ENCODE measurements at regions not wholly inside any gene's neighbourhood (a gene's known extent, or its start where the extent isn't known, plus 50 kb on each side); places are given as distances from the start of the nearest gene placed in this dataset.

GRCh38 chr5:30405821-30406220, 787.7 kb upstream of the CDH6 start:
- TF ChIP-seq CTCF (conservative IDR thresholded peaks at IDR 0.05; ENCODE audit: low read depth in 2 of 2): no peak
- no peak for TF ChIP-seq NANOG (IDR thresholded peaks at IDR 0.05; ENCODE audit: borderline replicate concordance)
- TF ChIP-seq ZNF462 (CRISPR knock-in tag; IDR thresholded peaks at IDR 0.05): no peak
- TF ChIP-seq EZH2 (IDR thresholded peaks at IDR 0.05; ENCODE audit: low read depth, unreplicated experiment): no peak
- no peak for TF ChIP-seq EZH2phosphoT487 (IDR thresholded peaks at IDR 0.05; ENCODE audit: unreplicated experiment)
- TF ChIP-seq JUNB (IDR thresholded peaks at IDR 0.05; ENCODE audit: unreplicated experiment): no peak
- no peak for TF ChIP-seq POLR2AphosphoS5 (IDR thresholded peaks at IDR 0.05; ENCODE audit: low read depth)
- no peak for TF ChIP-seq STAT1 (IDR thresholded peaks at IDR 0.05; ENCODE audit: unreplicated experiment)
- no peak for TF ChIP-seq ZNF331 (CRISPR knock-in tag; IDR thresholded peaks at IDR 0.05; ENCODE audit: low read depth)
- no peak for TF ChIP-seq CREB1 (CRISPR knock-in tag; IDR thresholded peaks at IDR 0.05; ENCODE audit: low read depth)
- TF ChIP-seq, protein P1, sequence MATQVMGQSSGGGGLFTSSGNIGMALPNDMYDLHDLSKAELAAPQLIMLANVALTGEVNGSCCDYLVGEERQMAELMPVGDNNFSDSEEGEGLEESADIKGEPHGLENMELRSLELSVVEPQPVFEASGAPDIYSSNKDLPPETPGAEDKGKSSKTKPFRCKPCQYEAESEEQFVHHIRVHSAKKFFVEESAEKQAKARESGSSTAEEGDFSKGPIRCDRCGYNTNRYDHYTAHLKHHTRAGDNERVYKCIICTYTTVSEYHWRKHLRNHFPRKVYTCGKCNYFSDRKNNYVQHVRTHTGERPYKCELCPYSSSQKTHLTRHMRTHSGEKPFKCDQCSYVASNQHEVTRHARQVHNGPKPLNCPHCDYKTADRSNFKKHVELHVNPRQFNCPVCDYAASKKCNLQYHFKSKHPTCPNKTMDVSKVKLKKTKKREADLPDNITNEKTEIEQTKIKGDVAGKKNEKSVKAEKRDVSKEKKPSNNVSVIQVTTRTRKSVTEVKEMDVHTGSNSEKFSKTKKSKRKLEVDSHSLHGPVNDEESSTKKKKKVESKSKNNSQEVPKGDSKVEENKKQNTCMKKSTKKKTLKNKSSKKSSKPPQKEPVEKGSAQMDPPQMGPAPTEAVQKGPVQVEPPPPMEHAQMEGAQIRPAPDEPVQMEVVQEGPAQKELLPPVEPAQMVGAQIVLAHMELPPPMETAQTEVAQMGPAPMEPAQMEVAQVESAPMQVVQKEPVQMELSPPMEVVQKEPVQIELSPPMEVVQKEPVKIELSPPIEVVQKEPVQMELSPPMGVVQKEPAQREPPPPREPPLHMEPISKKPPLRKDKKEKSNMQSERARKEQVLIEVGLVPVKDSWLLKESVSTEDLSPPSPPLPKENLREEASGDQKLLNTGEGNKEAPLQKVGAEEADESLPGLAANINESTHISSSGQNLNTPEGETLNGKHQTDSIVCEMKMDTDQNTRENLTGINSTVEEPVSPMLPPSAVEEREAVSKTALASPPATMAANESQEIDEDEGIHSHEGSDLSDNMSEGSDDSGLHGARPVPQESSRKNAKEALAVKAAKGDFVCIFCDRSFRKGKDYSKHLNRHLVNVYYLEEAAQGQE (IDR thresholded peaks at IDR 0.05; ENCODE audit: unreplicated experiment): no peak
- no peak for TF ChIP-seq ZNF114 (CRISPR knock-in tag; IDR thresholded peaks at IDR 0.05)

Measured in GM23338 (cell line).